HG02610 (cell line): ENCODE measurements at regions not wholly inside any gene's neighbourhood (a gene's known extent, or its start where the extent isn't known, plus 50 kb on each side); places are given as distances from the start of the nearest gene placed in this dataset.

Experiments used
- ATAC-seq: cut with Tn5 transposase; IDR thresholded peaks from one replicate; pipeline ENCODE4 v1.9.1; 2021; ENCODE audit warnings: mild to moderate bottlenecking, moderate library complexity; ENCODE audit not compliant: unreplicated experiment

DNA sequence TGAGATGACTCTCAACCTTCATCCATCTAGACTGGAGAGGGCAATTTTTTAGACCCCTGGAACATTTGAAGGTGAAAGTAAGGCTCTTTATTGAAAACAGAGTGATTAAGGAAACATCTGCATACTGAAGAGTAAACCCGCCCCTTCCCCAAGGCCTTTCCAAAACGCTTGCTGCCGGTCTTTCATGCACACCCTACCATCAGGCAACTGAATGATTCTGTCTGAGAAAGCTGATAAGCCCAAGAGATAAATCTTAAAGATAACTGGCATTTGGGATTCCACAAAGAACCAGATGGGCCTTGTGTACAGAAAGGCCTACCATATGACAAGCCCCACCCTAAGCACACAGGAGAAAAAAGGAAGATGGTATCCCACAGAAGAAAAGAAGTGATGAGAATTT lies 54.4 kb upstream of the PIK3R1 start:
- no peak for ATAC-seq

DNA sequence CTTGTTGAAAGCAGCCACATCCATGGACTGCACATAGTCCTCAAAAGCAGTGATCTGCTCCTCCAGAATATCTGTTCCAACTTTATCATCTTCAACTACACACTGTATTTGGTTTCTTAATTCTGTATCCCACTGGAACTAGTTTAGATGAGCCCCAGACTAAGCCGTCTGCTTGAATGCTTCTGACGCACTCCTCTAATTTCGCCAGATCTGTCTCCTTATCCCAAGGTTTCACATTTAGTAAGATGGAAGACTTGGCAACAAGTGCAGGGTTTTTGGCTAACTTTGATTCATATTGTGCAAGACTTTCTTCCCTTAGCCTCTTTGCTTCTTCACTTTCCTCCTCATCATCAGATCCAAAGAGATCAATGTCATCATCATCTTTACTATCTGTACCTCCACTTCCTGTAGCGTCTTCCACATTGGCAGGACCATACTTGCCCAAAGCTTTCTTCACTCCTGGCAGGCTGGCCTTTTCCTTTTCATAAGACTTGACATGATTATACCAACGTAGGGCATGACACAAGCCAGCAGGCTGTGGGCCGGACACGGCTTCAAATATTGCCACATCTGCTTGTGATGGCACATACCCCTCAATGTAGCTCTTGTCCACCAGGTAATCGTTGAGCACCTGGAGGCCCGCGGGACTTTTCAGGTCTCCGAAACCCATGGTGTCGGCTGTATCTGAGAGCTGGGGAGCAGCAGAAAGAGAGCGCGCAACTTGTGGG lies 56.2 kb upstream of the PIK3R1 start:
- no peak for ATAC-seq

- no peak for ATAC-seq
These were observed 59.6 kb upstream of the PIK3R1 start for GRCh38 chr5:68155940-68156339.

DNA sequence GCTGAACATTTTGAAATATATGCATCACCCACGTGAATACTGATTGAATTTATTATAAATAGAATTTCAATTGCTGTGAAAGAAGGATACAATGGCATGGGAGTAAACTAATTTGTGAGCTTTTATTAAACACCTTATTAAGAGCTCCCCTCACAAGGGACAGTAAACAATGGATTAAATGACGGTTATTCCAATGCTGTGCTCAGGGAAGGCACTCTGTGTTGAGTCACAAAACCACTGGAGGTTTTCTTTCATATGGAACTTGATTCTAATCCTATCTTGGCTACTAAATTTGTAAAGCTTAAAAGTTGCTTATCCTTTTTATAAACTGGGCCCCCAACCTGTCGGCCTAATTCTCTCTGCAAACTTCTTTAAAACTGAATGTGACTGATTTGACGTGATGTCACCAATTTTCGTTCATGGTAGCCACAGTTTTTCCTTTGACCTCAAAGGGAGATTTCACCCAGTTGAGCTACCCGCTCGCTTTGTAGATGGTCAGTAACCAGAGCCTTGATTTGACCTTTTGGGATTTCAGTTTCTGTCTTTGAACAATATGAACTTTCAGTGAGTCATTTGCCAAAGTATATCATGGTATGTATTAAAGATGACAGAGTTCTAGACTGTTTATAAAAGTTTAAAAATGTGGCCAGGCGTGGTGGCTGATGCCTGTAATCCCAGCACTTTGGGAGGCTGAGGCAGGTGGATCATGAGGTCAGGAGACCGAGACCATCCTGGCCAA lies 61.3 kb upstream of the PIK3R1 start:
- ATAC-seq: no peak

DNA sequence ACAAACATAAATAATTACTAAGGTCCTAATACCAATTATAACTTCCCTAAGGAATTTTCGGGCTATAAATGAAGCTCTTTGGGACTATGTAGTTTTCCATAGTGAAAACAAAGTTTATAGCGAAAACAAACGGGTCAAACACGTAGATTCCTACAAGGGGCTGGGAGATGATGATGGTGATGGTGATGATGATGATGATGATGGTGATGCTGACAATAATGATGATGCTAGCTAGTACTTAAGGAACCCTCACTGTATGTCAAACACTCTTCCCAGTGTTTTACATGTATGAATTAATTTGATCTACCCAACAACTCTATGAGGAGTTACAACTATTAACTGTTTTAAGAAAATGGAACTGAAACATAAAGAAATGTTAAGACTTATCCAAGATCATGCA lies 63.7 kb upstream of the PIK3R1 start:
- no peak for ATAC-seq

- no peak for ATAC-seq
These were observed 66.4 kb upstream of the PIK3R1 start for GRCh38 chr5:68149189-68149588.

GRCh38 chr5:68148096-68148495 lies 67.5 kb upstream of the PIK3R1 start:
- ATAC-seq: peak; percentile 76

DNA sequence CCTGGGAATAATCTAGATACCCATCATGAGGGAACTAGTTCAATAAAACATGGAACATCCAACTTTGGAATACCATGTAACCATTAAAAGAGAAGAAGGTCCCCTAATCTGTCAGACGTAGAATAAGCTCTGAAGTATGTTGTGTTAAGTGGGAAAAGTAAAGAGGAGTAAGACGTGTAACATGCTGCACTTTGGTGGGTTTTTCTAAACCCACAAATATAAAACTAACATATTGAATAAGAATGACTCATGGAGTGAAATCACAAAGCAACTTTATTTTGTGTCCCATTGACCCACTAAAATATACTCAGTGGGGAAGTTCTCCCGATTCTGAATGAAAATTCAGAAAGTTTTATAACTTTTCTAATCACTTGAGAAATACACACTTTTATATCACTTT lies 67.9 kb upstream of the PIK3R1 start:
- peak; percentile 32 for ATAC-seq

- peak; percentile 42 for ATAC-seq
These were observed 74.1 kb upstream of the PIK3R1 start for GRCh38 chr5:68141494-68141893.

- peak; percentile 49 for ATAC-seq
These were observed 74.8 kb upstream of the PIK3R1 start for GRCh38 chr5:68140763-68141162.

- ATAC-seq: peak; percentile 42
These were observed 75.7 kb upstream of the PIK3R1 start for GRCh38 chr5:68139611-68140441.

- ATAC-seq: no peak
These were observed 77.9 kb upstream of the PIK3R1 start for GRCh38 chr5:68137511-68138140.

DNA sequence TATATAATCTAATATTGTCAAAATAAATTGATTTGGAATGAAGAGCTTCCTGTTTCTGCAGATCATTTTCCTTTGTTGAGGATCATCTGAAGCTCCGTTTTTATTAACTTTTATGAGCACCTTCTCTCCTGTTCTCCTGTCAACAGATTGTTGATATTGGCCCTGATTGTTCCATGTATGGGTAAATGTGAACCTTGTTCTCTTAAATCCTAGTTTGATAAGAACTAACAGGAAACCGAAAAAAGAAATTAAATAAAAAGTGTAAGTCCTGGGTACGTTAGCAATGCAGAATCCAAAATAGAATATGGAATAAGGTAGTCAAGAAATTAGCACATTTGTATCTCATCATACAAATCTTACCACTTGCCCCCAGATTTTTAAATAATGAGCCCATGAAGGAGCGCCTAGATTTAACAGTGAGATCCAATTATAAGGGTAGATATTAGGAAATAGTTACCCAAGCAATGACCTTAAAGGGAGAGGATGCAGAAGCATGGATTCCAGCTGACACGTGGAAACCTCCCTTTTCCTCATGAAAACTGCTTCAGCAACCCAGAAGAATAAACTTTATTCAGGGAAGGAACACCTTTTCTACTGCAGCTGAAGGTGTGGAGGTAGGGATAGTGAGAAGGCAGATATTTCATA lies 80.8 kb upstream of the PIK3R1 start:
- no peak for ATAC-seq

DNA sequence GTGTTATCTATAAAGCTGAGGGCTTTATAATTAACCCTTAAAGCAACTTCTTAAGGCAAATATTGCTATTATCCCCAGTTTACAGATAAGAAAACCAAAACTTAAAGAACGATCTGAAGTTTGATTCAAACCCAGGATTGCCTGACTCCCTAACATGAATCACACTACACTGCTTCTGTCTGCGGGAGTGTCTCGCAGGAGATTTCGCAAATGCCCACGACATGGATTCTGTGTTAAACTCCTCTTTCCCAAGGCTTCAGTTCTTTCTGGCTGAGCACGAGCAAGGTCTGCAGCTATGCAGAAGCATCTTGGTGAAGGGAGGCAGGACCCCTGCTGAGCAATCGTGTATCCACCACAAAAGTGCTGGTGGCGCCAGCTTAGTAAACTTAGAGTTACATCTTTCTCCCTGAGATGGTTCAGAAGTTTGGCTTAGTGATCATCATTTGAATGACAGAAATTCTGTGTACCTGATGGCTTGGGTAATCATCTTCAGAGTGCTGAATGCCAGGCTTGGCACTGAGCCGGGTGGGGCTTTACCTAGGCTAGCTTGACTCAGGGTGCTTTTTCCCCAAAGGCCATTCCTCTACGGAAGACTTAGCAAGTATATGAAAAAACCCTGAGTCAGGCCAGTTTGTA lies 81.4 kb upstream of the PIK3R1 start:
- ATAC-seq: no peak

DNA sequence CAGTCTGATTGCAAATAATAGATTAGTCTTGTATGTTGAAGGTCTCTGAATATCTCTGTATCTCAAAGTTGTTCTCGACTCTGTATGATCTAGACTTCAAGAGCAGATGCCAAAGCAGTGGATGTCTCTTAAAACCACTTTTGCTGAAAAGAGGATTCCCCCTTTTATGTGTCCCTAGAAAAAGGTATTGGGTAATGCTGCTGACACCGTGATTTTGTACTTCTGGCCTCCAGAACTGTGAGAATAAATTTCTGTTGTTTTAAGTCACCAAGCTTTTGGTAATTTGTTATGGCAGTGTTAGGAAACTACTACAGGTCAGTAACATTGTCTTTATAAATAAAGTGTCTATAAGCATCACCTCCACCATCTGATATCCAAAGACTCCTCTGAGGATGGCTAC lies 85.3 kb upstream of the PIK3R1 start:
- ATAC-seq: no peak

DNA sequence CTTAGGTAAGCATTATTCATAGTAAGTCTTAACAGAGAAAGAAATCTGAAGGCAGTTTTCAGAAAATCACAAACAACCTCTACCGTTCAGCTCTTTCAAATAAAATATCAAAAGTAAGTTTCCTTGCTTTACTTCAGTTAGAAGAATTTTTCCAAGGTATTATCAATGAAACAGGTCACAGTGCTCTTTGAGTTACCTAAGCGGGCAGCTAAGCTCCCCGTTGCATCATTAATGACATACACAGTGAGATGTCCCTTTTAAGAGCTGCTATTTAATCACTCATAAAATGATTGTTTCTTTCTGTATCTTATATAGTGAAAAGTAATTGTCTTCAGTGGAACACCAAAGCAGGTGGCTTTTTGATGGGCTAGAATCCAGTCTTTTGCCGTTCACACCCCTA lies 86.2 kb upstream of the PIK3R1 start:
- no peak for ATAC-seq

- ATAC-seq: no peak
These were observed 88.7 kb upstream of the PIK3R1 start for GRCh38 chr5:68126886-68127285.

GRCh38 chr5:68122439-68123328 lies 92.9 kb upstream of the PIK3R1 start:
- ATAC-seq: no peak

DNA sequence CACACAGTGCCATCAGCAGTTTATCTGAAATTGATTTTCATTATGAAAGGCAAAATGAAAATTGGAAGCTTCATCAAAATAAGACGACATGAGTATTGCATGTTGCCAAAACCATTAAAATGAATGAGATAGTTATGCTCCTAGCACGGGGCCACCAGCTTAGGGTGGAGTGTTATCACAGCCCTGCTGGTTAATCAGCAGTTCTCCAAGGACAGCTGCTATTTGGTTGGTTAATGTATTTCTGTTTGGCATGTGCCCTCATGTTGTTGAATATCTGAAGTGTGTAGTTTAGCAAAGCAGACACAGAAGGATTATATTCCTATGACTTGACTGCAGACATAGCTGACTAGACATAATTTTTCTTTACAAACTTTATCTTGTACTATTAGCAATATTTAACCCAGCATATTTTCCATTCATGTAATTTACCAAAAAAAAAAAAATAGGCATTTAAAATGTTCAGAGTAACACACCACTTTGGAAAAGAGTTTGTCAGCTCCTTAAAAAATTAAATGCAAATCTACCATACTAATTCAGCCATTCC lies 98.6 kb upstream of the PIK3R1 start:
- ATAC-seq: no peak
